Smooth muscle cell (in vitro differentiated cells): ENCODE measurements at regions not wholly inside any gene's neighbourhood (a gene's known extent, or its start where the extent isn't known, plus 50 kb on each side); places are given as distances from the start of the nearest gene placed in this dataset.

Source experiments
- DNase-seq: peaks from one replicate; lab custom pipeline; 2025; ENCODE audit not compliant: unreplicated experiment; lab: John Stamatoyannopoulos, UW
- H2AFZ ChIP-seq: fragments of 200-600 bp; sonication (generic); 2 replicates; pipeline ENCODE4 v1.6.0; 2016; ENCODE audit warnings: antibody characterized with exemption, low read depth, mild to moderate bottlenecking
- H3F3A ChIP-seq: fragments of 200-600 bp; sonication (generic); 2 replicates; pipeline ENCODE4 v1.6.0; 2017; ENCODE audit warnings: antibody characterized with exemption, low read depth
- H3K27ac ChIP-seq: fragments of 200-600 bp; sonication (generic); 2 replicates; pipeline ENCODE4 v1.5.1; 2016; ENCODE audit warnings: low read depth, mild to moderate bottlenecking
- H3K27me3 ChIP-seq: fragments of 200-600 bp; sonication (generic); 2 replicates; pipeline ENCODE4 v1.6.1; 2016; ENCODE audit warnings: low read depth, mild to moderate bottlenecking
- H3K36me3 ChIP-seq: fragments of 200-600 bp; sonication (generic); 2 replicates; pipeline ENCODE4 v1.5.1; 2016; ENCODE audit warnings: low read depth
- H3K4me1 ChIP-seq: fragments of 200-600 bp; sonication (generic); 2 replicates; pipeline ENCODE4 v1.5.1; 2016; ENCODE audit warnings: low read depth
- H3K4me2 ChIP-seq: fragments of 200-600 bp; sonication (generic); 2 replicates; pipeline ENCODE4 v1.6.0; 2016; ENCODE audit warnings: mild to moderate bottlenecking
- H3K4me3 ChIP-seq: fragments of 200-600 bp; sonication (generic); 2 replicates; pipeline ENCODE4 v1.5.1; 2016; ENCODE audit warnings: mild to moderate bottlenecking
- H3K79me2 ChIP-seq: fragments of 200-600 bp; sonication (generic); 2 replicates; pipeline ENCODE4 v1.6.0; 2016; ENCODE audit warnings: low read depth, mild to moderate bottlenecking
- H3K9ac ChIP-seq: fragments of 200-600 bp; sonication (generic); 2 replicates; pipeline ENCODE4 v1.6.0; 2016; ENCODE audit warnings: low read depth
- H3K9me3 ChIP-seq: fragments of 200-600 bp; sonication (generic); replicated peaks from 2 replicates; pipeline ENCODE4 v1.5.1; 2016; ENCODE audit warnings: low read depth
- H4K20me1 ChIP-seq: fragments of 200-600 bp; sonication (generic); 2 replicates; pipeline ENCODE4 v1.6.0; 2016; ENCODE audit warnings: low read depth
- CTCF ChIP-seq: fragments of 200-600 bp; sonication (generic); IDR thresholded peaks from 2 replicates; pipeline ENCODE4 v1.5.1; 2017; ENCODE audit warnings: borderline replicate concordance, mild to moderate bottlenecking, antibody characterized with exemption; ENCODE audit not compliant: insufficient read depth, poor library complexity, severe bottlenecking
- WGBS: methylation state at CpG from one replicate; pipeline ENCODE4 v1.1.7; 2016; ENCODE audit warnings: low lambda C conversion rate; 5-methylcytosine and 5-hydroxymethylcytosine counted together

DNA sequence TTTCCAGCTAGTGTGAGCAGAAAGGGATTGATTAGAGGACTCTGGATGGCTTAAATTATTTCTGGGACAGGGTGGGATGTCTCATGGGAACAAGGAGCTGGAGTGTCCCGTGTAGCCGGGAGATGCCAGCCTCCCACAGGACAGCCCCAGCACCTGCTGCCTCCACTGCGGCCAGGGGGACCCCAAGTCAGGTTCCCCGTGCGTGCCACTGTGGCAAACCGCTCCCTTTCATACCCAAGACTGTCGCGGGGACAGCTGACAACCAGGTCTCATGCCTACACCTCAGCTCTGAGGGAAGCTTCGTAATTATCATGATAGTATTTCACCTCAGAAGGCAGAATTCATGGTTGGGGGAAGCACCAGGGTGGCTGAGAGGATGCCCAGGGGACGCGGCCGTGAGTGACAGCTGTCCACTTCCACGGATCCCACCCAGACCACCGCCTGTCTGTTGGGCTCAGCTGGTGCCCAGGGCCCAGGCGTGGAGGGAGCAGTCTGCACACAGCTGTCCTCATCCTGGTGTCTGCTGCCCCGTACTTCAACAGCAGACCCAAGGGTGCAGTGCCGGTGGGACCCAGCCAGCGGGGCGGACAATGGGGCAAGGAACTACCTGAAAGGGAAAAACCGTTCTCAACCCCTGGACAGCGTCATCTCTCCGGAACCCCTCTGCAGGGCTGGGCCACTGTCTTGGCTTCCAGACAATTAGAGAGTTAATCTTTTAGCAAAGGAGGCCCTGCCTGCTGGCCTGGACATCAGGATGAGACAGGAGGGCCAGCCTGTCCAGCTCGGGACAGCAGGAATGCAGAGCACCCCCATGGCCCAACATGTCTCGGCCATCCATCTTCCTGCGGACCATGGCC, 166.9 kb downstream of the OLFM1 start:
- Histone ChIP-seq H3K9me3 (no peaks in the 10 kb centered on the region), H2AFZ (no peak overlapping the region), H3K4me1 (peaks cover 14% of the 10 kb centered on the region), H3K36me3 (no peaks in the 10 kb centered on the region), H3K27ac (no peak overlapping the region), H3K4me2 (no peak overlapping the region), H3K27me3 (no peaks in the 10 kb centered on the region), H3K9ac (no peak overlapping the region), H4K20me1 (no peaks in the 10 kb centered on the region), H3K79me2 (no peaks in the 10 kb centered on the region), H3K4me3 (no peak overlapping the region), H3F3A (no peaks in the 10 kb centered on the region)
- WGBS, result 89% methylated on average over 24 of the region's 25 CpGs
- TF ChIP-seq CTCF, result no peak
- no peak for DNase-seq

- H3K9me3 ChIP-seq, result no peaks in the 10 kb centered on the region
- peaks cover 14% of the 10 kb centered on the region for H3K4me1 ChIP-seq
- no peak for DNase-seq
- H3K79me2 ChIP-seq, result no peaks in the 10 kb centered on the region
- 83% methylated on average over 20 of the region's 23 CpGs for WGBS
- no peak overlapping the region for H3K4me2 ChIP-seq
- no peak overlapping the region for H3K9ac ChIP-seq
- no peaks in the 10 kb centered on the region for H4K20me1 ChIP-seq
- H3K27me3 ChIP-seq, result peaks cover 4% of the 10 kb centered on the region
- H3F3A ChIP-seq, result no peaks in the 10 kb centered on the region
- H2AFZ ChIP-seq, result no peak overlapping the region
- H3K27ac ChIP-seq, result no peak overlapping the region
- H3K36me3 ChIP-seq, result no peaks in the 10 kb centered on the region
- no peak for TF ChIP-seq CTCF
- no peak overlapping the region for H3K4me3 ChIP-seq
These were observed 167.8 kb downstream of the OLFM1 start for GRCh38 chr9:135255033-135255840.

- H3K4me1 ChIP-seq, result peaks cover 14% of the 10 kb centered on the region
- no peak overlapping the region for H3K27ac ChIP-seq
- no peaks in the 10 kb centered on the region for H3K36me3 ChIP-seq
- H3K9ac ChIP-seq, result no peak overlapping the region
- H3K79me2 ChIP-seq, result no peaks in the 10 kb centered on the region
- H3F3A ChIP-seq, result no peaks in the 10 kb centered on the region
- no peak overlapping the region for H3K4me2 ChIP-seq
- TF ChIP-seq CTCF, result no peak
- no peaks in the 10 kb centered on the region for H3K9me3 ChIP-seq
- peaks cover 11% of the 10 kb centered on the region for H3K27me3 ChIP-seq
- no peak for DNase-seq
- 81% methylated on average over 16 of the region's 23 CpGs for WGBS
- H4K20me1 ChIP-seq, result no peaks in the 10 kb centered on the region
- H2AFZ ChIP-seq, result no peak overlapping the region
- H3K4me3 ChIP-seq, result no peak overlapping the region
These were observed 168.5 kb downstream of the OLFM1 start for GRCh38 chr9:135255841-135256580.
